ENCODE measurements at regions not wholly inside any gene's neighbourhood (a gene's known extent, or its start where the extent isn't known, plus 50 kb on each side); places are given as distances from the start of the nearest gene placed in this dataset.

DNA sequence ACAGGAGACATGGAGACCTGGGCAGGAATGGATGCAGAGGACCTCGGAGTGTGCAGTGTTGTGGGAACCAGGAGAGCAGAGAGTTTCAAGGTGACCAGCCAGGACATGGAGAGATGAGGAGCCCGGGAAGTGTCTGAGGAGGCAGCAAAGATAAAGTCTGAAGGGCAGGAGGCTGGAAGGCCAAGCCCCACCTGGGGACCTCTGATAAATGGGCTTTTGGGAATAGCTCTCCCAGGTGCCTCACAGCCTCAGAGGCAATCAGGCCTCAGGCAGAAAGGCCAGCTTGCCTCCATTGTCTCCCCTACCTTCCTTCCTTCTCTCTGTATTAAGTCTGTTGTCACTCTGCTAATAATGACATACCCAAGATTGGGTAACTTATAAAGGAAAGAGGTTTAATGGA lies 97.5 kb upstream of the TPM1 start:
- Histone ChIP-seq H3K9me3 (replicated peaks; ENCODE audit: insufficient read depth, low read length) (no peaks in the 10 kb centered on the region), H4K20me1 (ENCODE audit: insufficient read depth, low read length) (no peaks in the 10 kb centered on the region), H2AFZ (ENCODE audit: low read length) (no peak overlapping the region), H3K79me2 (ENCODE audit: low read length) (no peaks in the 10 kb centered on the region), H3K4me2 (ENCODE audit: low read depth, low read length) (no peak overlapping the region), H3K9me2 (replicated peaks; ENCODE audit: insufficient read depth, low read length) (no peaks in the 10 kb centered on the region), H3K9ac (ENCODE audit: low read length) (no peak overlapping the region), H3F3A (ENCODE audit: insufficient read depth, low read length) (no peaks in the 10 kb centered on the region), H3K27me3 (replicated peaks; ENCODE audit: insufficient read depth, low read length) (no peaks in the 10 kb centered on the region), H3K27ac (ENCODE audit: low read length) (no peak overlapping the region), H3K4me1 (ENCODE audit: low read length) (peaks cover 14% of the 10 kb centered on the region), H3K4me3 (ENCODE audit: low read length) (no peak overlapping the region), H3K36me3 (replicated peaks; ENCODE audit: insufficient read depth, low read length) (no peaks in the 10 kb centered on the region)
- DNase-seq = no peak
- TF ChIP-seq, protein P1, sequence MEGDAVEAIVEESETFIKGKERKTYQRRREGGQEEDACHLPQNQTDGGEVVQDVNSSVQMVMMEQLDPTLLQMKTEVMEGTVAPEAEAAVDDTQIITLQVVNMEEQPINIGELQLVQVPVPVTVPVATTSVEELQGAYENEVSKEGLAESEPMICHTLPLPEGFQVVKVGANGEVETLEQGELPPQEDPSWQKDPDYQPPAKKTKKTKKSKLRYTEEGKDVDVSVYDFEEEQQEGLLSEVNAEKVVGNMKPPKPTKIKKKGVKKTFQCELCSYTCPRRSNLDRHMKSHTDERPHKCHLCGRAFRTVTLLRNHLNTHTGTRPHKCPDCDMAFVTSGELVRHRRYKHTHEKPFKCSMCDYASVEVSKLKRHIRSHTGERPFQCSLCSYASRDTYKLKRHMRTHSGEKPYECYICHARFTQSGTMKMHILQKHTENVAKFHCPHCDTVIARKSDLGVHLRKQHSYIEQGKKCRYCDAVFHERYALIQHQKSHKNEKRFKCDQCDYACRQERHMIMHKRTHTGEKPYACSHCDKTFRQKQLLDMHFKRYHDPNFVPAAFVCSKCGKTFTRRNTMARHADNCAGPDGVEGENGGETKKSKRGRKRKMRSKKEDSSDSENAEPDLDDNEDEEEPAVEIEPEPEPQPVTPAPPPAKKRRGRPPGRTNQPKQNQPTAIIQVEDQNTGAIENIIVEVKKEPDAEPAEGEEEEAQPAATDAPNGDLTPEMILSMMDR (IDR thresholded peaks at IDR 0.05; ENCODE audit: low read length) = no peak
- TF ChIP-seq EZH2 (optimal IDR thresholded peaks at IDR 0.05; ENCODE audit: low read depth, low read length) = no peak

DNA sequence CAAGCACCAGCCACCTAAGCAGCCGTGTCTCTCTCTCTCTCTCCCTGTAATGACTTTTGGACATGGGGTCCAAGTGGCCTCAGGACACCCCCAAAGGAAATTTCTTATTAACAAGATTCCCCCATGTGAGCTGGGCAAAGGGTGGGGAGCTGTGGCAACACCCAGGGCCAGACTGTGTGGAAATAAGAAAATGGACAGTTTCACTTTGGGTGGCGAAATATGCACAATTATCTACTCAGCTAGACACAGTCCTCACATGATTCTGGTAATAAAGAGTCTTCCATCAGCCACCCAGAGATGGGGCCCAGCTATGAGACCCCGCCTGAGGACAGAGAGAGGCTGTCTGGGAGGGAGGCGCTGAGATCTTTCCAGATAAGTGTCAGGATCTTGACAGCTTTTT lies 96.8 kb upstream of the TPM1 start:
- no peak overlapping the region for H2AFZ ChIP-seq (ENCODE audit: low read length)
- H3K4me1 ChIP-seq (ENCODE audit: low read length) = peaks cover 7% of the 10 kb centered on the region
- H3K4me2 ChIP-seq (ENCODE audit: low read depth, low read length) = no peak overlapping the region
- no peaks in the 10 kb centered on the region for H3K79me2 ChIP-seq (ENCODE audit: low read length)
- no peaks in the 10 kb centered on the region for H4K20me1 ChIP-seq (ENCODE audit: insufficient read depth, low read length)
- no peaks in the 10 kb centered on the region for H3K9me2 ChIP-seq (replicated peaks; ENCODE audit: insufficient read depth, low read length)
- TF ChIP-seq EZH2 (optimal IDR thresholded peaks at IDR 0.05; ENCODE audit: low read depth, low read length) = no peak
- TF ChIP-seq EZH2phosphoT487 (IDR thresholded peaks at IDR 0.05; ENCODE audit: low read length) = no peak
- TF ChIP-seq, protein P1 (IDR thresholded peaks at IDR 0.05; ENCODE audit: low read length) = no peak
- H3K36me3 ChIP-seq (replicated peaks; ENCODE audit: insufficient read depth, low read length) = no peaks in the 10 kb centered on the region
- no peaks in the 10 kb centered on the region for H3F3A ChIP-seq (ENCODE audit: insufficient read depth, low read length)
- no peak overlapping the region for H3K9ac ChIP-seq (ENCODE audit: low read length)
- H3K27me3 ChIP-seq (replicated peaks; ENCODE audit: insufficient read depth, low read length) = no peaks in the 10 kb centered on the region
- H3K4me3 ChIP-seq (ENCODE audit: low read length) = no peak overlapping the region
- H3K27ac ChIP-seq (ENCODE audit: low read length) = no peak overlapping the region
- no peaks in the 10 kb centered on the region for H3K9me3 ChIP-seq (replicated peaks; ENCODE audit: insufficient read depth, low read length)
- DNase-seq = no peak

DNA sequence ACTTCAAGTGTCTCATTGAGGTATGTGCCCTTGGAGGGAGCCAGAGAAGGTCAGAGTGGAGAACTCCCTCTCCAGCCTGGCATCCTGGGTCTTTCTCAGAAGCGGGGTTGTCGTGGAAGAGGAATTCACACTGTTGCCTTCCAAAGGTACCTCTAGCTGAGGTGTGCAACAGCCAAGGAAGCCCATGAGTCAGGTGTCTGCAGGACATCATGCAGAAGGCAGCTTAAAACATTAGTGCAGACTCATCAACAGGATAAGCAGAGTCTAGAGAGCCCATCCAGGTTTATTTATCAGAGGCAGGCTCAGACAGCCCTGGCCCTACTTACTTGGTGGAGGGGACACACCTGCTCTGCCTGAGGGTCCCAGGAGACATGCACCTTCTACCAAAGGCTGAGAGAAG lies 95.6 kb upstream of the TPM1 start:
- H3K27me3 ChIP-seq (replicated peaks; ENCODE audit: insufficient read depth, low read length) = no peaks in the 10 kb centered on the region
- no peak overlapping the region for H2AFZ ChIP-seq (ENCODE audit: low read length)
- no peak overlapping the region for H3K9ac ChIP-seq (ENCODE audit: low read length)
- no peaks in the 10 kb centered on the region for H3K79me2 ChIP-seq (ENCODE audit: low read length)
- no peaks in the 10 kb centered on the region for H3F3A ChIP-seq (ENCODE audit: insufficient read depth, low read length)
- no peaks in the 10 kb centered on the region for H4K20me1 ChIP-seq (ENCODE audit: insufficient read depth, low read length)
- TF ChIP-seq EZH2phosphoT487 (IDR thresholded peaks at IDR 0.05; ENCODE audit: low read length) = no peak
- no peak for TF ChIP-seq EZH2 (optimal IDR thresholded peaks at IDR 0.05; ENCODE audit: low read depth, low read length)
- TF ChIP-seq, protein P1 (IDR thresholded peaks at IDR 0.05; ENCODE audit: low read length) = no peak
- H3K9me3 ChIP-seq (replicated peaks; ENCODE audit: insufficient read depth, low read length) = no peaks in the 10 kb centered on the region
- H3K9me2 ChIP-seq (replicated peaks; ENCODE audit: insufficient read depth, low read length) = no peaks in the 10 kb centered on the region
- DNase-seq = no peak
- no peak overlapping the region for H3K27ac ChIP-seq (ENCODE audit: low read length)
- no peak overlapping the region for H3K4me2 ChIP-seq (ENCODE audit: low read depth, low read length)
- no peaks in the 10 kb centered on the region for H3K36me3 ChIP-seq (replicated peaks; ENCODE audit: insufficient read depth, low read length)
- no peak overlapping the region for H3K4me3 ChIP-seq (ENCODE audit: low read length)
- no peaks in the 10 kb centered on the region for H3K4me1 ChIP-seq (ENCODE audit: low read length)

Measured in MM.1S (cell line).